Neural cell (in vitro differentiated cells): ENCODE measurements at regions not wholly inside any gene's neighbourhood (a gene's known extent, or its start where the extent isn't known, plus 50 kb on each side); places are given as distances from the start of the nearest gene placed in this dataset.

ENCODE experiments used
- H2AFZ ChIP-seq: fragments of 200-600, 300-800 bp; sonication (generic), shearing (Covaris generic); 2 replicates; pipeline ENCODE4 v1.6.0; 2014; ENCODE audit warnings: low read depth, mild to moderate bottlenecking, antibody characterized with exemption, low read length, moderate library complexity
- H3F3A ChIP-seq: fragments of 200-600 bp; shearing (Covaris generic); 2 replicates; pipeline ENCODE4 v1.6.1; 2016; ENCODE audit warnings: mild to moderate bottlenecking, moderate library complexity, mixed read lengths, antibody characterized with exemption, low read length; ENCODE audit not compliant: insufficient read depth, poor library complexity, severe bottlenecking
- H3K27ac ChIP-seq: fragments of 200-600, 300-800 bp; sonication (generic), shearing (Covaris generic); 2 replicates; pipeline ENCODE4 v1.5.1; 2014; ENCODE audit warnings: mild to moderate bottlenecking, low read length, moderate library complexity
- H3K27me3 ChIP-seq: fragments of 300-800, 200-600 bp; sonication (generic), shearing (Covaris generic); 2 replicates; pipeline ENCODE4 v1.6.0; 2014; ENCODE audit warnings: mild to moderate bottlenecking, low read depth, low read length, moderate library complexity; ENCODE audit not compliant: insufficient read depth
- H3K36me3 ChIP-seq: fragments of 300-800, 200-600 bp; sonication (generic), shearing (Covaris generic); 2 replicates; pipeline ENCODE4 v1.5.1; 2014; ENCODE audit warnings: mild to moderate bottlenecking, antibody characterized with exemption, low read length, moderate library complexity; ENCODE audit not compliant: insufficient read depth
- H3K4me2 ChIP-seq: fragments of 300-800, 200-600 bp; sonication (generic), shearing (Covaris generic); 2 replicates; pipeline ENCODE4 v1.6.0; 2014; ENCODE audit warnings: mild to moderate bottlenecking, low read length
- H3K4me3 ChIP-seq: fragments of 300-800, 200-600 bp; sonication (generic), shearing (Covaris generic); 2 replicates; pipeline ENCODE4 v1.5.1; 2014; ENCODE audit warnings: mild to moderate bottlenecking, low read length, moderate library complexity
- H3K79me2 ChIP-seq: fragments of 200-600 bp; shearing (Covaris generic); replicated peaks from 2 replicates; pipeline ENCODE4 v1.6.0; 2014; ENCODE audit warnings: mild to moderate bottlenecking, low read length, moderate library complexity; ENCODE audit not compliant: insufficient read depth
- H3K9ac ChIP-seq: fragments of 300-800, 200-600 bp; sonication (generic), shearing (Covaris generic); 2 replicates; pipeline ENCODE4 v1.6.1; 2016; ENCODE audit warnings: mild to moderate bottlenecking, low read length, mixed read lengths
- H3K9me2 ChIP-seq: fragments of 200-600 bp; shearing (Covaris generic); 2 replicates; pipeline ENCODE4 v1.6.1; 2016; ENCODE audit warnings: mild to moderate bottlenecking, low read length, mixed read lengths; ENCODE audit not compliant: insufficient read depth
- H3K9me3 ChIP-seq: fragments of 200-600, 300-800 bp; sonication (generic), shearing (Covaris generic); 2 replicates; pipeline ENCODE4 v1.6.1; 2016; ENCODE audit warnings: mild to moderate bottlenecking, mixed run types, low read length, moderate library complexity, mixed read lengths
- H4K20me1 ChIP-seq: fragments of 200-600 bp; shearing (Covaris generic); 2 replicates; pipeline ENCODE4 v1.6.1; 2016; ENCODE audit warnings: mild to moderate bottlenecking, mixed run types; ENCODE audit not compliant: insufficient read depth
- CTCF ChIP-seq: fragments of 450-650 bp; IDR thresholded peaks from 2 replicates; pipeline ENCODE4 v1.5.1; 2014; ENCODE audit warnings: antibody characterized with exemption, mild to moderate bottlenecking, moderate library complexity; ENCODE audit not compliant: poor library complexity, severe bottlenecking
- EP300 ChIP-seq: fragments of 450-650 bp; conservative IDR thresholded peaks from 2 replicates; pipeline ENCODE4 v1.6.1; 2014; ENCODE audit warnings: antibody characterized with exemption, mild to moderate bottlenecking, moderate library complexity; ENCODE audit not compliant: poor library complexity, severe bottlenecking
- EZH2 ChIP-seq: fragments of 200-600, 300-800 bp; shearing (Covaris generic), sonication (generic); IDR thresholded peaks from 2 replicates; pipeline ENCODE4 v1.6.1; 2014; ENCODE audit warnings: antibody characterized with exemption, low read length, borderline replicate concordance, mild to moderate bottlenecking; ENCODE audit not compliant: insufficient read depth, poor library complexity, severe bottlenecking
- MXI1 ChIP-seq: fragments of 450-650 bp; conservative IDR thresholded peaks from 2 replicates; pipeline ENCODE4 v1.6.1; 2014; ENCODE audit warnings: antibody characterized with exemption, mild to moderate bottlenecking; ENCODE audit not compliant: poor library complexity, severe bottlenecking
- POLR2AphosphoS5 ChIP-seq: IDR thresholded peaks from 2 replicates; pipeline ENCODE4 v1.6.1; 2012
- RAD21 ChIP-seq: fragments of 450-650 bp; conservative IDR thresholded peaks from 2 replicates; pipeline ENCODE4 v1.6.1; 2014; ENCODE audit warnings: antibody characterized with exemption, mild to moderate bottlenecking, moderate library complexity
- REST ChIP-seq: IDR thresholded peaks from 2 replicates; pipeline ENCODE4 v1.6.1; 2012; ENCODE audit warnings: borderline replicate concordance
- SMC3 ChIP-seq: fragments of 450-650 bp; conservative IDR thresholded peaks from 2 replicates; pipeline ENCODE4 v1.6.1; 2014; ENCODE audit warnings: antibody characterized with exemption, mild to moderate bottlenecking, moderate library complexity; ENCODE audit not compliant: poor library complexity
- TAF1 ChIP-seq: IDR thresholded peaks from 2 replicates; pipeline ENCODE4 v1.6.1; 2012; ENCODE audit warnings: low read depth

- Histone ChIP-seq H2AFZ (no peak overlapping the region), H3K4me2 (no peak overlapping the region), H3F3A (no peaks in the 10 kb centered on the region), H3K9me3 (no peaks in the 10 kb centered on the region), H3K27me3 (no peaks in the 10 kb centered on the region), H4K20me1 (no peaks in the 10 kb centered on the region), H3K27ac (no peak overlapping the region), H3K4me3 (no peak overlapping the region), H3K9ac (no peak overlapping the region), H3K36me3 (no peaks in the 10 kb centered on the region), H3K79me2 (no peaks in the 10 kb centered on the region), H3K9me2 (no peaks in the 10 kb centered on the region)
- TF ChIP-seq RAD21 (no peak), MXI1 (no peak), TAF1 (no peak), REST (no peak), CTCF (no peak), EZH2 (no peak), SMC3 (no peak), POLR2AphosphoS5 (no peak), EP300 (no peak)
Measured at GRCh38 chr4:17068392-17068791, 169.9 kb upstream of the LDB2 start.

- H3F3A ChIP-seq, result no peaks in the 10 kb centered on the region
Measured at GRCh38 chr4:17066972-17067371, 168.5 kb upstream of the LDB2 start.

More at GRCh38 chr4:17066972-17067371, 168.5 kb upstream of the LDB2 start:
- H2AFZ ChIP-seq, result no peak overlapping the region
- H3K4me3 ChIP-seq, result no peak overlapping the region
- no peaks in the 10 kb centered on the region for H3K36me3 ChIP-seq
- H3K9me2 ChIP-seq, result no peaks in the 10 kb centered on the region
- no peak overlapping the region for H3K9ac ChIP-seq
- no peaks in the 10 kb centered on the region for H3K27me3 ChIP-seq
- H3K9me3 ChIP-seq, result no peaks in the 10 kb centered on the region
- no peaks in the 10 kb centered on the region for H4K20me1 ChIP-seq
- no peak overlapping the region for H3K27ac ChIP-seq
- no peaks in the 10 kb centered on the region for H3K79me2 ChIP-seq
- TF ChIP-seq CTCF, result no peak
- TF ChIP-seq SMC3, result no peak
- TF ChIP-seq RAD21, result no peak
- no peak for TF ChIP-seq REST
- H3K4me2 ChIP-seq, result no peak overlapping the region
